Brain microvascular endothelial cell (primary cell): ENCODE measurements at regions not wholly inside any gene's neighbourhood (a gene's known extent, or its start where the extent isn't known, plus 50 kb on each side); places are given as distances from the start of the nearest gene placed in this dataset.

Experiments
- DNase-seq: peaks from one replicate; pipeline ENCODE4 v3.0.0-alpha.2; 2020
- H3K27ac ChIP-seq: fragments of 250-450 bp; sonication (Bioruptor Pico); 2 replicates; pipeline ENCODE4 v1.5.1; 2020; ENCODE audit warnings: mild to moderate bottlenecking, moderate library complexity
- H3K27me3 ChIP-seq: fragments of 250-450 bp; sonication (Bioruptor Pico); replicated peaks from 2 replicates; pipeline ENCODE4 v1.5.1; 2020; ENCODE audit warnings: mild to moderate bottlenecking
- H3K36me3 ChIP-seq: fragments of 250-450 bp; sonication (Bioruptor Pico); replicated peaks from 2 replicates; pipeline ENCODE4 v1.5.1; 2020; ENCODE audit warnings: mild to moderate bottlenecking
- H3K4me3 ChIP-seq: 2 replicates; pipeline ENCODE4 v1.5.1; 2011; ENCODE audit warnings: low read depth, mild to moderate bottlenecking, control low read depth, low read length, moderate library complexity
- CTCF ChIP-seq: IDR thresholded peaks from 2 replicates; pipeline ENCODE4 v1.5.1; 2011; ENCODE audit warnings: low read depth, mild to moderate bottlenecking, moderate library complexity, low read length, control low read depth, inconsistent platforms; ENCODE audit errors: missing control alignments
- in situ Hi-C: cut with HindIII; loops from 2 replicates; pipeline ENCODE4 v1.10.0; 2017; ENCODE audit warnings: low sequenced_read_pairs, low pct_ligation_motif_present

DNA sequence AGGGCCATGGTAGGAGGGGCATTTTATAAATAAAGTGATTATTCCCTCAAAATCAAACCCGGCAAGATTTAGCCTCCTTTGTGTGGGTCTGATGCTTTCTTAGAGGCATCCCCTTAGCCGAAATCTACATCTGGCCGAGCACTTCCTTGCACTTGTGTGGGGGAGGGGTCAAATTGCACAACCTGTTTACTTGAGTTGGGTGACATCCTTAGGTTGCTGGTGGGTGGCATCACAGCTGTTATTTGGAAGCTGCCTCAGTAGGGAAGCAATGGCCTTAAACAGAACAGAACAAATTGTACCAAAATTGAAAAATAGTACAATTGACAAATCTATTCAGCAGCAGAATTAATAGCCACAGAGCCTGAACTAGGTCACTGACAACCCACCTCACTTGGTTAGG is 546.1 kb downstream of the SNAPC1 start:
- in situ Hi-C loops: no loop called here
- no peak for TF ChIP-seq CTCF
- Histone ChIP-seq H3K27ac (no peak overlapping the region), H3K36me3 (no peaks in the 10 kb centered on the region), H3K4me3 (no peak overlapping the region), H3K27me3 (no peaks in the 10 kb centered on the region)
- DNase-seq: no peak

DNA sequence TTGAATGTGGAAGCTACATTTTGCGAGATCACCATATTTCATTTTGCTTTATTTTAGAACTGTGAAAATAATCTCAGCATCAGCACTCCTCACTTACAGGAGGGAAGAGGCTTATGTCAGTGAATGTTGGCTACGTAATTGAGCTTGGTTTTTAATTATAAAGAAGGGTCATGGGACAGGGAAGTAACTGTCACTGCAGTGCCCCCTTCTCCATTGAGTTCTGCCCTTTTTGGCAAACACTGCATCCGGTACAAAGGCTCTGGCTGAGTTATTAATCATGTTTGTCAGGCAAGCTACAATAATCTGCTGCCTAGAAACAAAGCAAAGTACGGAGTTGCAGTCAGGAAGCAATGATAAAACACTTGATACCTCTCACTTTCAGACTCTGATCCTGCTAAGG is 546.7 kb downstream of the SNAPC1 start:
- no peak overlapping the region for H3K4me3 ChIP-seq
- in situ Hi-C loops: no loop called here
- H3K27ac ChIP-seq: no peak overlapping the region
- no peaks in the 10 kb centered on the region for H3K27me3 ChIP-seq
- H3K36me3 ChIP-seq: no peaks in the 10 kb centered on the region
- TF ChIP-seq CTCF: no peak
- DNase-seq: no peak

- Histone ChIP-seq H3K27ac (no peak overlapping the region), H3K4me3 (no peak overlapping the region), H3K36me3 (no peaks in the 10 kb centered on the region), H3K27me3 (no peaks in the 10 kb centered on the region)
- in situ Hi-C loops: no loop called here
- no peak for DNase-seq
- no peak for TF ChIP-seq CTCF
Observed at GRCh38 chr14:62313212-62313611, 551.0 kb downstream of the SNAPC1 start.

GRCh38 chr14:62314221-62314620 is 552.0 kb downstream of the SNAPC1 start:
- Histone ChIP-seq H3K27ac (no peak overlapping the region), H3K36me3 (no peaks in the 10 kb centered on the region), H3K4me3 (no peak overlapping the region), H3K27me3 (no peaks in the 10 kb centered on the region)
- no peak for DNase-seq
- in situ Hi-C loops: no loop called here
- TF ChIP-seq CTCF: no peak

GRCh38 chr14:62314871-62315270 is 552.7 kb downstream of the SNAPC1 start:
- H3K4me3 ChIP-seq: no peak overlapping the region
- no peak for DNase-seq
- in situ Hi-C loops: no loop called here
- no peaks in the 10 kb centered on the region for H3K36me3 ChIP-seq
- no peak overlapping the region for H3K27ac ChIP-seq
- no peaks in the 10 kb centered on the region for H3K27me3 ChIP-seq
- TF ChIP-seq CTCF: no peak

GRCh38 chr14:62315631-62316030 is 553.4 kb downstream of the SNAPC1 start:
- no peak overlapping the region for H3K27ac ChIP-seq
- no peak overlapping the region for H3K4me3 ChIP-seq
- in situ Hi-C loops: no loop called here
- H3K36me3 ChIP-seq: no peaks in the 10 kb centered on the region
- TF ChIP-seq CTCF: no peak
- no peak for DNase-seq
- no peaks in the 10 kb centered on the region for H3K27me3 ChIP-seq
